ENCODE measurements at regions not wholly inside any gene's neighbourhood (a gene's known extent, or its start where the extent isn't known, plus 50 kb on each side); places are given as distances from the start of the nearest gene placed in this dataset.

GRCh38 chr2:173580351-173580750, 225.7 kb downstream of the CDCA7 start:
- no peak overlapping the region for H2AFZ ChIP-seq (ENCODE audit: low read depth, low read length)
- H3K4me3 ChIP-seq (ENCODE audit: low read depth in 1 of 2, low read length in 2 of 2), result no peak overlapping the region
- H3K4me1 ChIP-seq (ENCODE audit: insufficient read depth, low read length), result peaks cover 19% of the 10 kb centered on the region
- no peaks in the 10 kb centered on the region for H3K36me3 ChIP-seq (ENCODE audit: insufficient read depth, low read length)
- DNase-seq, result no peak
- no peak overlapping the region for H3K4me2 ChIP-seq (ENCODE audit: insufficient read depth, low read length)
- no peaks in the 10 kb centered on the region for H3K9me3 ChIP-seq (ENCODE audit: insufficient read depth, low read length, severe bottlenecking)
- H3K79me2 ChIP-seq (ENCODE audit: insufficient read depth, low read length), result no peaks in the 10 kb centered on the region
- no peak overlapping the region for H3K27ac ChIP-seq (ENCODE audit: low read length)
- ATAC-seq (ENCODE audit: insufficient read depth, low read depth), result no peak
- no peaks in the 10 kb centered on the region for H3K27me3 ChIP-seq (ENCODE audit: insufficient read depth, low read length, poor library complexity)
- TF ChIP-seq, protein P1, sequence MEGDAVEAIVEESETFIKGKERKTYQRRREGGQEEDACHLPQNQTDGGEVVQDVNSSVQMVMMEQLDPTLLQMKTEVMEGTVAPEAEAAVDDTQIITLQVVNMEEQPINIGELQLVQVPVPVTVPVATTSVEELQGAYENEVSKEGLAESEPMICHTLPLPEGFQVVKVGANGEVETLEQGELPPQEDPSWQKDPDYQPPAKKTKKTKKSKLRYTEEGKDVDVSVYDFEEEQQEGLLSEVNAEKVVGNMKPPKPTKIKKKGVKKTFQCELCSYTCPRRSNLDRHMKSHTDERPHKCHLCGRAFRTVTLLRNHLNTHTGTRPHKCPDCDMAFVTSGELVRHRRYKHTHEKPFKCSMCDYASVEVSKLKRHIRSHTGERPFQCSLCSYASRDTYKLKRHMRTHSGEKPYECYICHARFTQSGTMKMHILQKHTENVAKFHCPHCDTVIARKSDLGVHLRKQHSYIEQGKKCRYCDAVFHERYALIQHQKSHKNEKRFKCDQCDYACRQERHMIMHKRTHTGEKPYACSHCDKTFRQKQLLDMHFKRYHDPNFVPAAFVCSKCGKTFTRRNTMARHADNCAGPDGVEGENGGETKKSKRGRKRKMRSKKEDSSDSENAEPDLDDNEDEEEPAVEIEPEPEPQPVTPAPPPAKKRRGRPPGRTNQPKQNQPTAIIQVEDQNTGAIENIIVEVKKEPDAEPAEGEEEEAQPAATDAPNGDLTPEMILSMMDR (IDR thresholded peaks at IDR 0.05; ENCODE audit: borderline replicate concordance, extremely low read depth, low read length, poor library complexity, severe bottlenecking), result no peak
- no peak for TF ChIP-seq EZH2 (IDR thresholded peaks at IDR 0.05; ENCODE audit: borderline replicate concordance, low read depth, low read length, severe bottlenecking)
- no peak overlapping the region for H3K9ac ChIP-seq (ENCODE audit: low read depth, low read length)
- no peaks in the 10 kb centered on the region for H4K20me1 ChIP-seq (ENCODE audit: insufficient read depth, low read length)

- DNase-seq (no peak), ATAC-seq (ENCODE audit: insufficient read depth, low read depth) (no peak)
- H3K27me3 ChIP-seq (ENCODE audit: insufficient read depth, low read length, poor library complexity), result no peaks in the 10 kb centered on the region
- H3K79me2 ChIP-seq (ENCODE audit: insufficient read depth, low read length), result no peaks in the 10 kb centered on the region
- H3K36me3 ChIP-seq (ENCODE audit: insufficient read depth, low read length), result no peaks in the 10 kb centered on the region
- H3K27ac ChIP-seq (ENCODE audit: low read length), result no peak overlapping the region
- no peak overlapping the region for H3K4me2 ChIP-seq (ENCODE audit: insufficient read depth, low read length)
- H4K20me1 ChIP-seq (ENCODE audit: insufficient read depth, low read length), result no peaks in the 10 kb centered on the region
- H3K4me1 ChIP-seq (ENCODE audit: insufficient read depth, low read length), result peaks cover 19% of the 10 kb centered on the region
- H3K9me3 ChIP-seq (ENCODE audit: insufficient read depth, low read length, severe bottlenecking), result no peaks in the 10 kb centered on the region
- H3K4me3 ChIP-seq (ENCODE audit: low read depth in 1 of 2, low read length in 2 of 2), result no peak overlapping the region
- no peak overlapping the region for H2AFZ ChIP-seq (ENCODE audit: low read depth, low read length)
- H3K9ac ChIP-seq (ENCODE audit: low read depth, low read length), result no peak overlapping the region
- TF ChIP-seq EZH2 (IDR thresholded peaks at IDR 0.05; ENCODE audit: borderline replicate concordance, low read depth, low read length, severe bottlenecking), result no peak
- TF ChIP-seq, protein P1 (IDR thresholded peaks at IDR 0.05; ENCODE audit: borderline replicate concordance, extremely low read depth, low read length, poor library complexity, severe bottlenecking), result no peak
Observed at GRCh38 chr2:173580956-173581355, 226.3 kb downstream of the CDCA7 start.

- Histone ChIP-seq H3K4me1 (ENCODE audit: insufficient read depth, low read length) (peaks cover 12% of the 10 kb centered on the region), H3K4me3 (ENCODE audit: low read depth in 1 of 2, low read length in 2 of 2) (no peak overlapping the region), H3K27me3 (ENCODE audit: insufficient read depth, low read length, poor library complexity) (no peaks in the 10 kb centered on the region), H2AFZ (ENCODE audit: low read depth, low read length) (no peak overlapping the region), H3K36me3 (ENCODE audit: insufficient read depth, low read length) (no peaks in the 10 kb centered on the region), H3K9ac (ENCODE audit: low read depth, low read length) (no peak overlapping the region), H3K27ac (ENCODE audit: low read length) (no peak overlapping the region), H3K79me2 (ENCODE audit: insufficient read depth, low read length) (no peaks in the 10 kb centered on the region), H3K9me3 (ENCODE audit: insufficient read depth, low read length, severe bottlenecking) (no peaks in the 10 kb centered on the region), H4K20me1 (ENCODE audit: insufficient read depth, low read length) (no peaks in the 10 kb centered on the region), H3K4me2 (ENCODE audit: insufficient read depth, low read length) (no peak overlapping the region)
- DNase-seq (no peak), ATAC-seq (ENCODE audit: insufficient read depth, low read depth) (no peak)
- TF ChIP-seq EZH2 (IDR thresholded peaks at IDR 0.05; ENCODE audit: borderline replicate concordance, low read depth, low read length, severe bottlenecking), result no peak
- TF ChIP-seq, protein P1 (IDR thresholded peaks at IDR 0.05; ENCODE audit: borderline replicate concordance, extremely low read depth, low read length, poor library complexity, severe bottlenecking), result no peak
Observed at GRCh38 chr2:173583196-173583595, 228.5 kb downstream of the CDCA7 start.

DNA sequence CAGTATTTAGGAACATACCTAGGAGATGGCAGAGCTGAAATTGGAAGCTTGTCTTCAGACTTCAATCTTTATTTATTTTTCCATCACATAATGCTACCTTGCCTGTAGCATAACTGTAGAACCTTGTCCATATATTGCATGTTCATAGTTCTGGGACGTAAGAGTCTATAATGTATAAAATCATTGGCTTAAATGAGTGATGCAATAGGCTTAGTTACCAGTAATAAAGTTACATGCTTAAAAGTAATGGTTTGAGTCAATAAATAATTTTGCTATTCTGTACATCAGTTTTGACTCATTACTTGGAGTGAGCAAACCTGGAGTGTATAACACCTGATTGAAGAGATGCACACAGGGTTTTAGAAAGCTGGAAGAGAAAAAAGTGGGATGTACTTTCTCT, 229.3 kb downstream of the CDCA7 start:
- no peaks in the 10 kb centered on the region for H3K79me2 ChIP-seq (ENCODE audit: insufficient read depth, low read length)
- H3K4me1 ChIP-seq (ENCODE audit: insufficient read depth, low read length), result peaks cover 4% of the 10 kb centered on the region
- H2AFZ ChIP-seq (ENCODE audit: low read depth, low read length), result no peak overlapping the region
- TF ChIP-seq, protein P1 (IDR thresholded peaks at IDR 0.05; ENCODE audit: borderline replicate concordance, extremely low read depth, low read length, poor library complexity, severe bottlenecking), result no peak
- no peak for TF ChIP-seq EZH2 (IDR thresholded peaks at IDR 0.05; ENCODE audit: borderline replicate concordance, low read depth, low read length, severe bottlenecking)
- no peak overlapping the region for H3K27ac ChIP-seq (ENCODE audit: low read length)
- no peaks in the 10 kb centered on the region for H3K36me3 ChIP-seq (ENCODE audit: insufficient read depth, low read length)
- H3K27me3 ChIP-seq (ENCODE audit: insufficient read depth, low read length, poor library complexity), result no peaks in the 10 kb centered on the region
- H4K20me1 ChIP-seq (ENCODE audit: insufficient read depth, low read length), result no peaks in the 10 kb centered on the region
- H3K9me3 ChIP-seq (ENCODE audit: insufficient read depth, low read length, severe bottlenecking), result no peaks in the 10 kb centered on the region
- H3K4me2 ChIP-seq (ENCODE audit: insufficient read depth, low read length), result no peak overlapping the region
- no peak for DNase-seq
- no peak for ATAC-seq (ENCODE audit: insufficient read depth, low read depth)
- H3K9ac ChIP-seq (ENCODE audit: low read depth, low read length), result no peak overlapping the region
- H3K4me3 ChIP-seq (ENCODE audit: low read depth in 1 of 2, low read length in 2 of 2), result no peak overlapping the region

Measured in DND-41 (cell line).